IPS DF 19.7 (cell line): ENCODE measurements at regions not wholly inside any gene's neighbourhood (a gene's known extent, or its start where the extent isn't known, plus 50 kb on each side); places are given as distances from the start of the nearest gene placed in this dataset.
"Not testable (repeated sequence)": the region's sequence is repeated elsewhere in the genome, so short reads cannot be mapped to it uniquely, and the experiment has no call there.

Experiments used
- DNase-seq: peaks from one replicate; pipeline ENCODE4 v3.0.0-alpha.2; 2013; ENCODE audit warnings: low read depth, low spot score

GRCh38 chr14:37891500-37891899 lies 296.1 kb downstream of the TTC6 start:
- DNase-seq, result not testable (repeated sequence)

- DNase-seq, result peak; percentile 33
Observed at GRCh38 chr14:37894463-37894862, 299.0 kb downstream of the TTC6 start.

GRCh38 chr14:37899365-37899764 lies 303.9 kb downstream of the TTC6 start:
- no peak for DNase-seq

GRCh38 chr14:37900561-37900960 lies 305.1 kb downstream of the TTC6 start:
- no peak for DNase-seq

- no peak for DNase-seq
Observed at GRCh38 chr14:37901978-37902377, 305.7 kb upstream of the SSTR1 start.

GRCh38 chr14:37903343-37904191 lies 304.1 kb upstream of the SSTR1 start:
- no peak for DNase-seq

- no peak for DNase-seq
Observed at GRCh38 chr14:37924622-37925021, 283.1 kb upstream of the SSTR1 start.

- DNase-seq, result no peak
Observed at GRCh38 chr14:37932008-37932407, 275.7 kb upstream of the SSTR1 start.

GRCh38 chr14:37932481-37932880 lies 275.2 kb upstream of the SSTR1 start:
- DNase-seq, result no peak

- DNase-seq, result no peak
Observed at GRCh38 chr14:37936971-37937370, 270.7 kb upstream of the SSTR1 start.

GRCh38 chr14:37939442-37940028 lies 268.2 kb upstream of the SSTR1 start:
- DNase-seq, result no peak

- DNase-seq, result no peak
Observed at GRCh38 chr14:37945959-37946358, 261.7 kb upstream of the SSTR1 start.

- DNase-seq, result no peak
Observed at GRCh38 chr14:37946819-37947218, 260.9 kb upstream of the SSTR1 start.

GRCh38 chr14:37948266-37948665 lies 259.4 kb upstream of the SSTR1 start:
- DNase-seq, result no peak

GRCh38 chr14:37968664-37969240 lies 239.0 kb upstream of the SSTR1 start:
- no peak for DNase-seq

- no peak for DNase-seq
Observed at GRCh38 chr14:37969511-37969979, 238.2 kb upstream of the SSTR1 start.

- DNase-seq, result no peak
Observed at GRCh38 chr14:37970696-37971095, 237.0 kb upstream of the SSTR1 start.

- no peak for DNase-seq
Observed at GRCh38 chr14:37972941-37973887, 234.5 kb upstream of the SSTR1 start.

GRCh38 chr14:37974421-37974820 lies 233.3 kb upstream of the SSTR1 start:
- no peak for DNase-seq

GRCh38 chr14:37977481-37977880 lies 230.2 kb upstream of the SSTR1 start:
- no peak for DNase-seq

GRCh38 chr14:37985826-37986470 lies 221.8 kb upstream of the SSTR1 start:
- DNase-seq, result no peak
